ENCODE measurements at regions not wholly inside any gene's neighbourhood (a gene's known extent, or its start where the extent isn't known, plus 50 kb on each side); places are given as distances from the start of the nearest gene placed in this dataset.

DNA sequence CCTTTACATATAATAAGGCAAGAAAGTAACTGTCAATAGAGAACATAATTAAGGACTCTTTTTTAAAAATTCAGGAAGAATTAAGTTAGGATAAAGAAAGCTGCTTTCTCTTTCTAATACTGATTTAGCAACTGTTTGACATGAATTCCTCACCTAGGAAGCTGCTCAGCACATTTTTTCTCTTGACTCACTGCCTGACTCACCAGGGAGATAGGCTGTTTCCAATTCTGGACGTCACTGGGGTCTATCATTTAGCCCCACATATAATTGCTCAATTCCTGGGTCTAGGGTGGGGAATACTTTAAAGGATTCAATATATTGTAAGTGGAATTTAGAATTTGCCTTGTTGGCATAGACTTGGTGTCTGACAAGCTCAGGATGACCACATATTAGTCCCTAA, 50.8 kb upstream of the UGP2 start:
- no peak for TF ChIP-seq CTCF (IDR thresholded peaks at IDR 0.05)
- TF ChIP-seq POLR2AphosphoS5 (IDR thresholded peaks at IDR 0.05) = peak in 1 of 3 donors; percentile 9
- TF ChIP-seq EP300 (IDR thresholded peaks at IDR 0.05; ENCODE audit: low read depth) = no peak
